ENCODE measurements at regions not wholly inside any gene's neighbourhood (a gene's known extent, or its start where the extent isn't known, plus 50 kb on each side); places are given as distances from the start of the nearest gene placed in this dataset.
"Not testable (repeated sequence)": the region's sequence is repeated elsewhere in the genome, so short reads cannot be mapped to it uniquely, and the experiment has no call there.

GRCh38 chr18:14460364-14460763 lies 83.0 kb downstream of the POTEC start:
- not testable (repeated sequence) for DNase-seq (ENCODE audit: low read depth in 2 of 2)

- DNase-seq (ENCODE audit: low read depth in 2 of 2) = not testable (repeated sequence)
Measured at GRCh38 chr18:14459826-14460225, 83.6 kb downstream of the POTEC start.

GRCh38 chr18:14458009-14458945 lies 85.1 kb downstream of the POTEC start:
- peak; percentile 25 to 60 for DNase-seq (ENCODE audit: low read depth in 2 of 2)

GRCh38 chr18:14450637-14451009 lies 92.8 kb downstream of the POTEC start:
- DNase-seq (ENCODE audit: low read depth in 2 of 2) = not testable (repeated sequence)

- not testable (repeated sequence) for DNase-seq (ENCODE audit: low read depth in 2 of 2)
Measured at GRCh38 chr18:14449995-14450636, 93.3 kb downstream of the POTEC start.

GRCh38 chr18:14449062-14449461 lies 94.3 kb downstream of the POTEC start:
- not testable (repeated sequence) for DNase-seq (ENCODE audit: low read depth in 2 of 2)

GRCh38 chr18:14447715-14448114 lies 95.7 kb downstream of the POTEC start:
- not testable (repeated sequence) for DNase-seq (ENCODE audit: low read depth in 2 of 2)

GRCh38 chr18:14435460-14435859 lies 107.9 kb downstream of the POTEC start:
- DNase-seq (ENCODE audit: low read depth in 2 of 2) = not testable (repeated sequence)

- not testable (repeated sequence) for DNase-seq (ENCODE audit: low read depth in 2 of 2)
Measured at GRCh38 chr18:14432371-14432770, 111.0 kb downstream of the POTEC start.

GRCh38 chr18:14431031-14431521 lies 112.3 kb downstream of the POTEC start:
- DNase-seq (ENCODE audit: low read depth in 2 of 2) = peak in 1 of 2 donors; percentile 11

- DNase-seq (ENCODE audit: low read depth in 2 of 2) = peak in 1 of 2 donors; percentile 5
Measured at GRCh38 chr18:14415806-14416205, 127.6 kb downstream of the POTEC start.

- not testable (repeated sequence) for DNase-seq (ENCODE audit: low read depth in 2 of 2)
Measured at GRCh38 chr18:14415399-14415798, 128.0 kb downstream of the POTEC start.

- DNase-seq (ENCODE audit: low read depth in 2 of 2) = not testable (repeated sequence)
Measured at GRCh38 chr18:14395533-14395932, 147.9 kb downstream of the POTEC start.

- DNase-seq (ENCODE audit: low read depth in 2 of 2) = not testable (repeated sequence)
Measured at GRCh38 chr18:14393563-14394103, 149.8 kb downstream of the POTEC start.

- DNase-seq (ENCODE audit: low read depth in 2 of 2) = not testable (repeated sequence)
Measured at GRCh38 chr18:14392604-14393003, 150.8 kb downstream of the POTEC start.

GRCh38 chr18:14384961-14385360 lies 158.4 kb downstream of the POTEC start:
- DNase-seq (ENCODE audit: low read depth in 2 of 2) = not testable (repeated sequence)

GRCh38 chr18:14382666-14383065 lies 160.7 kb downstream of the POTEC start:
- not testable (repeated sequence) for DNase-seq (ENCODE audit: low read depth in 2 of 2)

GRCh38 chr18:14379489-14379888 lies 163.9 kb downstream of the POTEC start:
- DNase-seq (ENCODE audit: low read depth in 2 of 2) = not testable (repeated sequence)

GRCh38 chr18:14378376-14378775 lies 165.0 kb downstream of the POTEC start:
- not testable (repeated sequence) for DNase-seq (ENCODE audit: low read depth in 2 of 2)

- not testable (repeated sequence) for DNase-seq (ENCODE audit: low read depth in 2 of 2)
Measured at GRCh38 chr18:14361346-14361745, 182.1 kb downstream of the POTEC start.

GRCh38 chr18:14357553-14358297 lies 185.7 kb downstream of the POTEC start:
- not testable (repeated sequence) for DNase-seq (ENCODE audit: low read depth in 2 of 2)
